ENCODE measurements at regions not wholly inside any gene's neighbourhood (a gene's known extent, or its start where the extent isn't known, plus 50 kb on each side); places are given as distances from the start of the nearest gene placed in this dataset.
A peak's percentile ranks its signal among the peaks of the same experiment; 100 is the strongest.

DNA sequence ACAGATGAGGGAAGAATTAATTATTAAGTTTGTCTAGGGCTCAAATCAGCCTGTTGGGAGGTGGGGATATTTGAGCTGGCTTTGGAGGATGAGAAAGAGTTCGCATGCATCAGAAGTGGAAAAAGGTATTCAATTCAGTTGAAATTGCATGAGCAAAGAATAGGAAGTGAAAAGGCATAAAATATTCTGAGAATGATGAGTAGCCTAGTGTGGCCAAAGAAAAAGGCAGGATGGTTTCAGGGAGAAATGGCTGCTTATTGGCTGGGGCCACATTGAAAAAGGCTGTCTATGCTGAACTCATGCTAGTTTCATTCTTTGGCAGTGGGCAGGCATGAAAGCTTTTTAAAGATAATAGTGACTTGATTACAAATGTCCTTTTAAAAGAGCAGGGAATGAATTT, 235.4 kb upstream of the RIOK2 start:
- DNase-seq (ENCODE audit: low spot score) = no peak
- Histone ChIP-seq H3K9me3 (no peaks in the 10 kb centered on the region), H3K27me3 (no peaks in the 10 kb centered on the region), H3K4me1 (no peaks in the 10 kb centered on the region), H3K27ac (no peak overlapping the region), H3K36me3 (no peaks in the 10 kb centered on the region), H3K4me3 (no peak overlapping the region)
- TF ChIP-seq, protein P1, sequence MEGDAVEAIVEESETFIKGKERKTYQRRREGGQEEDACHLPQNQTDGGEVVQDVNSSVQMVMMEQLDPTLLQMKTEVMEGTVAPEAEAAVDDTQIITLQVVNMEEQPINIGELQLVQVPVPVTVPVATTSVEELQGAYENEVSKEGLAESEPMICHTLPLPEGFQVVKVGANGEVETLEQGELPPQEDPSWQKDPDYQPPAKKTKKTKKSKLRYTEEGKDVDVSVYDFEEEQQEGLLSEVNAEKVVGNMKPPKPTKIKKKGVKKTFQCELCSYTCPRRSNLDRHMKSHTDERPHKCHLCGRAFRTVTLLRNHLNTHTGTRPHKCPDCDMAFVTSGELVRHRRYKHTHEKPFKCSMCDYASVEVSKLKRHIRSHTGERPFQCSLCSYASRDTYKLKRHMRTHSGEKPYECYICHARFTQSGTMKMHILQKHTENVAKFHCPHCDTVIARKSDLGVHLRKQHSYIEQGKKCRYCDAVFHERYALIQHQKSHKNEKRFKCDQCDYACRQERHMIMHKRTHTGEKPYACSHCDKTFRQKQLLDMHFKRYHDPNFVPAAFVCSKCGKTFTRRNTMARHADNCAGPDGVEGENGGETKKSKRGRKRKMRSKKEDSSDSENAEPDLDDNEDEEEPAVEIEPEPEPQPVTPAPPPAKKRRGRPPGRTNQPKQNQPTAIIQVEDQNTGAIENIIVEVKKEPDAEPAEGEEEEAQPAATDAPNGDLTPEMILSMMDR (IDR thresholded peaks at IDR 0.05) = no peak

- Histone ChIP-seq H3K27ac (no peak overlapping the region), H3K36me3 (no peaks in the 10 kb centered on the region), H3K4me1 (no peaks in the 10 kb centered on the region), H3K27me3 (no peaks in the 10 kb centered on the region), H3K4me3 (no peak overlapping the region), H3K9me3 (no peaks in the 10 kb centered on the region)
- TF ChIP-seq, protein P1 (IDR thresholded peaks at IDR 0.05) = no peak
- no peak for DNase-seq (ENCODE audit: low spot score)
These were observed 237.6 kb upstream of the RIOK2 start for GRCh38 chr5:97420646-97421045.

DNA sequence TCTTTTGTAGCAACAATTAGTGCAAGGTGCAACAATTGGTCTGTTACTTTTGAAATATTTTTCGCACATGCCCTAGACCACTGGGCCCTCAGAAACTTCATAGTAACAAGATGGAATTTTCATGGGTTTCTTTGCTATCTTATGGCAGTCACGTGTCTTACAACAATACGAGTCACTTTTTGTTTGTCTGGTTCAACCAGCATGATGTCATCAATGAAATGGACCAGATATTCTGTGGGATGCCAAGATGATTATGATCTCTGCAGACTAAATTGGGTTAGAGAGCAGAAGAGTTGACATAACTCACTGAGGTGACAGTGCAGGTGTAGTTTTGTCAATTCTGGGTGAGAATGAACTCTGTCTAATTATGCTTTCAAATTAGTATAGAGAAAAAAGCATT, 239.6 kb upstream of the RIOK2 start:
- no peak for DNase-seq (ENCODE audit: low spot score)
- no peaks in the 10 kb centered on the region for H3K27me3 ChIP-seq
- no peaks in the 10 kb centered on the region for H3K36me3 ChIP-seq
- H3K9me3 ChIP-seq = no peaks in the 10 kb centered on the region
- TF ChIP-seq, protein P1 (IDR thresholded peaks at IDR 0.05) = no peak
- no peaks in the 10 kb centered on the region for H3K4me1 ChIP-seq
- H3K27ac ChIP-seq = no peak overlapping the region
- no peak overlapping the region for H3K4me3 ChIP-seq

DNA sequence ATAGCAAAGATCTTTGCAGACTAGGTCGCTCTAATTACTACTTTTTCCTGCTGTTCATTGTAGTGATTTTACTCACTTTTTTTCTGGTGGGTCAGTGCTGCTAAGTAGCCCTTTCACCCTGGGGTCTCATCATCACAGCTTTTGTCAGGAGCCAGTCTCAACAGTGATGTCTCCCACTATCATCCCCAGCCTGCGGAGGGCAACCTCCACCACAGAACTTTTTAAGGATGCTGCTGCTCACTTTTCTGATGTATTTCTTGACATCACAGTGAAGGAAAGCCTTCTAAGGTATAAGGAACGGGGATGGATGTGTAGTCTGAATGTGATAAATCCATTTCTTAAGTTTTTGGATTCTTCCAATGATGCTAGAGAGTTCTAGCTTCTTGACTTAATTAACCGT, 242.5 kb upstream of the RIOK2 start:
- Histone ChIP-seq H3K4me3 (no peak overlapping the region), H3K9me3 (no peaks in the 10 kb centered on the region), H3K36me3 (no peaks in the 10 kb centered on the region), H3K27me3 (no peaks in the 10 kb centered on the region), H3K4me1 (no peaks in the 10 kb centered on the region), H3K27ac (no peak overlapping the region)
- TF ChIP-seq, protein P1 (IDR thresholded peaks at IDR 0.05) = peak in 1 of 2 donors; percentile 34
- no peak for DNase-seq (ENCODE audit: low spot score)

DNA sequence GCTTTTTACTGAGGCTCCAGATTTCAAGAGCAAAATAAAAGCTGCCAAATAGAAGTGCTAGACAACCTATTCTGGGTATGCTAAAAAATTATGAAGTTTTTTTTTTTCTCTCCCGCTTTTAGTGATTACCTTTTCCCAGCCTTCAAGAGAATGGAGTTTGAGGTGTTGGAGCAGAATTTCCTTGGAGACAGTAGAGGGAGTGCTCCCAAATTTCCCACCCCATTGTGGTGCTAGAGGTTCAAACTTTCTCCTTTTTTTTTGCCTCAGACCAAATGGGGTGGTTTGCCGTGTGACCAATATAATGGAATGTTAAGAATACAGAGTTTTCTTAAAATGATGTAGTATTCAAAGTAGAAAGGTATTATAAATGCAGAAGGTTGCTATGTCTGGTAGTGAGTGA, 244.2 kb upstream of the RIOK2 start:
- no peaks in the 10 kb centered on the region for H3K27me3 ChIP-seq
- no peak overlapping the region for H3K27ac ChIP-seq
- TF ChIP-seq, protein P1 (IDR thresholded peaks at IDR 0.05) = no peak
- no peaks in the 10 kb centered on the region for H3K4me1 ChIP-seq
- DNase-seq (ENCODE audit: low spot score) = no peak
- no peaks in the 10 kb centered on the region for H3K36me3 ChIP-seq
- H3K4me3 ChIP-seq = no peak overlapping the region
- no peaks in the 10 kb centered on the region for H3K9me3 ChIP-seq

DNA sequence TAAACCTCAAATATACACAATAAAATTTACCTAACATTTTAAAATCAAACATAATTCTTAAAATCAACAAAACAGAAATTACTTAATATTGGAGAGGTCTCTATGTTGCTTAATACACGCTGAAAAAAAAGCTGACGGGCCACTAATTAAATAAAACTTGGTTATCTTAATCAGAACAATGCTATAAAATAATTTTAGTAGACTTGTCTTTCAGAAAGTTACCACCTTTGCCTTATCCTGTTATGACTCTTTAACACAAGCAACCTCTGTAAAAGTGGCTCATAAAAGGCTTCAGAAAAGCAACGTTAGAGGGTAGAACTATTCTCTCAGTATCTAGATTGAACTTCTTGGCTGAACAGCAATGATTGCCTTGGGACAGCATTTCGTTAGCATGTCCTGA, 251.0 kb upstream of the RIOK2 start:
- Histone ChIP-seq H3K27ac (no peak overlapping the region), H3K27me3 (no peaks in the 10 kb centered on the region), H3K4me3 (no peak overlapping the region), H3K9me3 (no peaks in the 10 kb centered on the region), H3K36me3 (no peaks in the 10 kb centered on the region), H3K4me1 (no peaks in the 10 kb centered on the region)
- no peak for DNase-seq (ENCODE audit: low spot score)
- TF ChIP-seq, protein P1 (IDR thresholded peaks at IDR 0.05) = no peak
